ENCODE measurements at regions not wholly inside any gene's neighbourhood (a gene's known extent, or its start where the extent isn't known, plus 50 kb on each side); places are given as distances from the start of the nearest gene placed in this dataset.
"Not testable (repeated sequence)": the region's sequence is repeated elsewhere in the genome, so short reads cannot be mapped to it uniquely, and the experiment has no call there.

GRCh38 chr14:88986146-88986841 lies 161.8 kb downstream of the TTC8 start:
- intact Hi-C loops (cut with DNase I) = no loop called here
- no peak for DNase-seq
- 85 to 88% methylated on average over 11 of the region's 11 CpGs for WGBS, 2 donors

GRCh38 chr14:88986908-88987307 lies 162.5 kb downstream of the TTC8 start:
- not testable (repeated sequence) for H3K27ac ChIP-seq
- WGBS, 2 donors = 90 to 92% methylated on average over 2 of the region's 2 CpGs

More at GRCh38 chr14:88986146-88986841, 161.8 kb downstream of the TTC8 start:
- no peaks in the 10 kb centered on the region for H3K27me3 ChIP-seq
- peaks cover 0 to 2% (median 0%) of the 10 kb centered on the region in 4 donors for H3K9me3 ChIP-seq
- H3K27ac ChIP-seq = no peak overlapping the region
- no peaks in the 10 kb centered on the region for H3K36me3 ChIP-seq
- no peaks in the 10 kb centered on the region for H3K4me1 ChIP-seq
- no peak overlapping the region for H3K4me3 ChIP-seq
- TF ChIP-seq CTCF (IDR thresholded peaks at IDR 0.05) (no peak), EP300 (IDR thresholded peaks at IDR 0.05) (no peak), POLR2AphosphoS5 (IDR thresholded peaks at IDR 0.05) (no peak), POLR2A (IDR thresholded peaks at IDR 0.05) (no peak)

GRCh38 chr14:88987516-88987915 lies 163.1 kb downstream of the TTC8 start:
- no peaks in the 10 kb centered on the region for H3K27me3 ChIP-seq
- intact Hi-C loops (cut with DNase I) = no loop called here
- H3K36me3 ChIP-seq = no peaks in the 10 kb centered on the region
- no peak for DNase-seq
- no peak overlapping the region for H3K27ac ChIP-seq
- peaks cover 0 to 2% (median 0%) of the 10 kb centered on the region in 4 donors for H3K9me3 ChIP-seq
- H3K4me3 ChIP-seq = no peak overlapping the region
- no peak for TF ChIP-seq POLR2A (IDR thresholded peaks at IDR 0.05)
- WGBS, 2 donors = 19 to 46% methylated on average over 2 of the region's 2 CpGs
- no peaks in the 10 kb centered on the region for H3K4me1 ChIP-seq

More at GRCh38 chr14:88986908-88987307, 162.5 kb downstream of the TTC8 start:
- H3K9me3 ChIP-seq; DNase-seq; H3K4me1 ChIP-seq; H3K4me3 ChIP-seq; H3K36me3 ChIP-seq; intact Hi-C loops (cut with DNase I); H3K27me3 ChIP-seq: not testable (repeated sequence)

- no peaks in the 10 kb centered on the region for H3K36me3 ChIP-seq
- 91 to 96% methylated on average over 1 of the region's 1 CpG for WGBS, 2 donors
- no peaks in the 10 kb centered on the region for H3K27me3 ChIP-seq
- H3K9me3 ChIP-seq = peaks cover 0 to 2% (median 0%) of the 10 kb centered on the region in 4 donors
- H3K27ac ChIP-seq = no peak overlapping the region
- TF ChIP-seq EP300 (IDR thresholded peaks at IDR 0.05) (no peak), POLR2A (IDR thresholded peaks at IDR 0.05) (no peak), CTCF (IDR thresholded peaks at IDR 0.05) (no peak), POLR2AphosphoS5 (IDR thresholded peaks at IDR 0.05) (no peak)
- no peak for DNase-seq
- no peaks in the 10 kb centered on the region for H3K4me1 ChIP-seq
- intact Hi-C loops (cut with DNase I) = no loop called here
- H3K4me3 ChIP-seq = no peak overlapping the region
These were observed 165.5 kb downstream of the TTC8 start for GRCh38 chr14:88989911-88990310.

GRCh38 chr14:88990856-88991255 lies 166.4 kb downstream of the TTC8 start:
- Histone ChIP-seq H3K27ac (no peak overlapping the region), H3K27me3 (no peaks in the 10 kb centered on the region), H3K9me3 (peaks cover 0 to 2% (median 0%) of the 10 kb centered on the region in 4 donors), H3K4me1 (no peaks in the 10 kb centered on the region), H3K36me3 (no peaks in the 10 kb centered on the region), H3K4me3 (no peak overlapping the region)
- TF ChIP-seq EP300 (IDR thresholded peaks at IDR 0.05) = no peak
- intact Hi-C loops (cut with DNase I) = no loop called here
- WGBS, 2 donors = 82 to 89% methylated on average over 1 of the region's 1 CpG
- no peak for DNase-seq

GRCh38 chr14:88992011-88992410 lies 167.6 kb downstream of the TTC8 start:
- H3K4me3 ChIP-seq = no peak overlapping the region
- TF ChIP-seq POLR2AphosphoS5 (IDR thresholded peaks at IDR 0.05) (no peak), EP300 (IDR thresholded peaks at IDR 0.05) (no peak), POLR2A (IDR thresholded peaks at IDR 0.05) (no peak), CTCF (IDR thresholded peaks at IDR 0.05) (no peak)
- intact Hi-C loops (cut with DNase I) = no loop called here
- no peak for DNase-seq
- H3K9me3 ChIP-seq = peaks cover 0 to 2% (median 0%) of the 10 kb centered on the region in 4 donors
- no peaks in the 10 kb centered on the region for H3K4me1 ChIP-seq
- H3K36me3 ChIP-seq = no peaks in the 10 kb centered on the region
- WGBS, 2 donors = 68 to 72% methylated on average over 3 of the region's 3 CpGs
- no peak overlapping the region for H3K27ac ChIP-seq
- H3K27me3 ChIP-seq = no peaks in the 10 kb centered on the region

Measured in sigmoid colon (tissue), 6 donors.